ENCODE measurements at regions not wholly inside any gene's neighbourhood (a gene's known extent, or its start where the extent isn't known, plus 50 kb on each side); places are given as distances from the start of the nearest gene placed in this dataset.

GRCh38 chr22:22422629-22423112 lies 85.9 kb downstream of the ZNF280B start (continued):
- no peak for TF ChIP-seq MGA (IDR thresholded peaks at IDR 0.05)
- TF ChIP-seq TEAD4 (IDR thresholded peaks at IDR 0.05; ENCODE audit: low read length), result peak; percentile 46
- TF ChIP-seq TEAD4 (CRISPR knock-in tag; IDR thresholded peaks at IDR 0.05; ENCODE audit: borderline replicate concordance), result no peak
- TF ChIP-seq JUN (IDR thresholded peaks at IDR 0.05; ENCODE audit: borderline replicate concordance, low read depth, low read length), result peak; percentile 53; the same call in 1 of the 2 replicates
- TF ChIP-seq JUN (CRISPR knock-in tag; IDR thresholded peaks at IDR 0.05; ENCODE audit: borderline replicate concordance), result 0 out of 2 replicates have a peak, but pooled peaks have one; percentile 29
- no peak for TF ChIP-seq ARID1B (IDR thresholded peaks at IDR 0.05)
- no peak for TF ChIP-seq MBD1 (CRISPR knock-in tag; IDR thresholded peaks at IDR 0.05)
- TF ChIP-seq, protein P1, sequence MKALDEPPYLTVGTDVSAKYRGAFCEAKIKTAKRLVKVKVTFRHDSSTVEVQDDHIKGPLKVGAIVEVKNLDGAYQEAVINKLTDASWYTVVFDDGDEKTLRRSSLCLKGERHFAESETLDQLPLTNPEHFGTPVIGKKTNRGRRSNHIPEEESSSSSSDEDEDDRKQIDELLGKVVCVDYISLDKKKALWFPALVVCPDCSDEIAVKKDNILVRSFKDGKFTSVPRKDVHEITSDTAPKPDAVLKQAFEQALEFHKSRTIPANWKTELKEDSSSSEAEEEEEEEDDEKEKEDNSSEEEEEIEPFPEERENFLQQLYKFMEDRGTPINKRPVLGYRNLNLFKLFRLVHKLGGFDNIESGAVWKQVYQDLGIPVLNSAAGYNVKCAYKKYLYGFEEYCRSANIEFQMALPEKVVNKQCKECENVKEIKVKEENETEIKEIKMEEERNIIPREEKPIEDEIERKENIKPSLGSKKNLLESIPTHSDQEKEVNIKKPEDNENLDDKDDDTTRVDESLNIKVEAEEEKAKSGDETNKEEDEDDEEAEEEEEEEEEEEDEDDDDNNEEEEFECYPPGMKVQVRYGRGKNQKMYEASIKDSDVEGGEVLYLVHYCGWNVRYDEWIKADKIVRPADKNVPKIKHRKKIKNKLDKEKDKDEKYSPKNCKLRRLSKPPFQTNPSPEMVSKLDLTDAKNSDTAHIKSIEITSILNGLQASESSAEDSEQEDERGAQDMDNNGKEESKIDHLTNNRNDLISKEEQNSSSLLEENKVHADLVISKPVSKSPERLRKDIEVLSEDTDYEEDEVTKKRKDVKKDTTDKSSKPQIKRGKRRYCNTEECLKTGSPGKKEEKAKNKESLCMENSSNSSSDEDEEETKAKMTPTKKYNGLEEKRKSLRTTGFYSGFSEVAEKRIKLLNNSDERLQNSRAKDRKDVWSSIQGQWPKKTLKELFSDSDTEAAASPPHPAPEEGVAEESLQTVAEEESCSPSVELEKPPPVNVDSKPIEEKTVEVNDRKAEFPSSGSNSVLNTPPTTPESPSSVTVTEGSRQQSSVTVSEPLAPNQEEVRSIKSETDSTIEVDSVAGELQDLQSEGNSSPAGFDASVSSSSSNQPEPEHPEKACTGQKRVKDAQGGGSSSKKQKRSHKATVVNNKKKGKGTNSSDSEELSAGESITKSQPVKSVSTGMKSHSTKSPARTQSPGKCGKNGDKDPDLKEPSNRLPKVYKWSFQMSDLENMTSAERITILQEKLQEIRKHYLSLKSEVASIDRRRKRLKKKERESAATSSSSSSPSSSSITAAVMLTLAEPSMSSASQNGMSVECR (CRISPR knock-in tag; IDR thresholded peaks at IDR 0.05), result peak; percentile 58
- peak; percentile 84 for TF ChIP-seq GABPB2 (CRISPR knock-in tag; conservative IDR thresholded peaks at IDR 0.05)
- TF ChIP-seq COPS2 (conservative IDR thresholded peaks at IDR 0.05), result no peak
- TF ChIP-seq EP300 (IDR thresholded peaks at IDR 0.05; ENCODE audit: low read length), result no peak
